ENCODE measurements at regions not wholly inside any gene's neighbourhood (a gene's known extent, or its start where the extent isn't known, plus 50 kb on each side); places are given as distances from the start of the nearest gene placed in this dataset.
"Not testable (repeated sequence)": the region's sequence is repeated elsewhere in the genome, so short reads cannot be mapped to it uniquely, and the experiment has no call there.

GRCh38 chr4:42767669-42768068 is 110.8 kb upstream of the ATP8A1 start:
- no peak for TF ChIP-seq CTCF (conservative IDR thresholded peaks at IDR 0.05)
- H3K36me3 Mint-ChIP-seq: no peaks in the 10 kb centered on the region
- no peak overlapping the region for H3K4me3 Mint-ChIP-seq
- no peak for DNase-seq (ENCODE audit: extremely low spot score, unreplicated experiment)
- H3K4me1 Mint-ChIP-seq (ENCODE audit: unreplicated experiment): no peaks in the 10 kb centered on the region
- no peaks in the 10 kb centered on the region for H3K27me3 Mint-ChIP-seq
- no peaks in the 10 kb centered on the region for H3K9me3 Mint-ChIP-seq
- no peak overlapping the region for H3K27ac Mint-ChIP-seq

GRCh38 chr4:42761804-42762203 is 104.9 kb upstream of the ATP8A1 start:
- no peak for DNase-seq (ENCODE audit: extremely low spot score, unreplicated experiment)
- H3K27ac Mint-ChIP-seq: no peak overlapping the region
- no peak for TF ChIP-seq CTCF (conservative IDR thresholded peaks at IDR 0.05)

GRCh38 chr4:42754965-42755364 is 98.1 kb upstream of the ATP8A1 start:
- not testable (repeated sequence) for H3K9me3 Mint-ChIP-seq; H3K36me3 Mint-ChIP-seq; H3K27ac Mint-ChIP-seq; H3K4me1 Mint-ChIP-seq (ENCODE audit: unreplicated experiment); DNase-seq (ENCODE audit: extremely low spot score, unreplicated experiment); H3K27me3 Mint-ChIP-seq; H3K4me3 Mint-ChIP-seq

More at GRCh38 chr4:42761804-42762203, 104.9 kb upstream of the ATP8A1 start:
- H3K36me3 Mint-ChIP-seq: no peaks in the 10 kb centered on the region
- no peak overlapping the region for H3K4me3 Mint-ChIP-seq
- no peaks in the 10 kb centered on the region for H3K4me1 Mint-ChIP-seq (ENCODE audit: unreplicated experiment)
- H3K27me3 Mint-ChIP-seq: no peaks in the 10 kb centered on the region
- no peaks in the 10 kb centered on the region for H3K9me3 Mint-ChIP-seq

- H3K4me1 Mint-ChIP-seq (ENCODE audit: unreplicated experiment): no peaks in the 10 kb centered on the region
- no peaks in the 10 kb centered on the region for H3K9me3 Mint-ChIP-seq
- DNase-seq (ENCODE audit: extremely low spot score, unreplicated experiment): no peak
- peaks cover 6% of the 10 kb centered on the region for H3K27me3 Mint-ChIP-seq
- no peak for TF ChIP-seq CTCF (conservative IDR thresholded peaks at IDR 0.05)
- H3K4me3 Mint-ChIP-seq: no peak overlapping the region
- no peak overlapping the region for H3K27ac Mint-ChIP-seq
- H3K36me3 Mint-ChIP-seq: no peaks in the 10 kb centered on the region
Observed at GRCh38 chr4:42751587-42751986, 94.7 kb upstream of the ATP8A1 start.

GRCh38 chr4:42750856-42751255 is 94.0 kb upstream of the ATP8A1 start:
- no peak for DNase-seq (ENCODE audit: extremely low spot score, unreplicated experiment)
- Mint-ChIP-seq H3K36me3 (no peaks in the 10 kb centered on the region), H3K27ac (no peak overlapping the region)

GRCh38 chr4:42750091-42750490 is 93.2 kb upstream of the ATP8A1 start:
- H3K27ac Mint-ChIP-seq: no peak overlapping the region
- H3K27me3 Mint-ChIP-seq: no peaks in the 10 kb centered on the region

More at GRCh38 chr4:42750856-42751255, 94.0 kb upstream of the ATP8A1 start:
- no peak overlapping the region for H3K4me3 Mint-ChIP-seq
- H3K9me3 Mint-ChIP-seq: no peaks in the 10 kb centered on the region
- peaks cover 3% of the 10 kb centered on the region for H3K27me3 Mint-ChIP-seq
- H3K4me1 Mint-ChIP-seq (ENCODE audit: unreplicated experiment): no peaks in the 10 kb centered on the region
- TF ChIP-seq CTCF (conservative IDR thresholded peaks at IDR 0.05): no peak

More at GRCh38 chr4:42750091-42750490, 93.2 kb upstream of the ATP8A1 start:
- H3K9me3 Mint-ChIP-seq: no peaks in the 10 kb centered on the region
- peak; percentile 42 for TF ChIP-seq CTCF (conservative IDR thresholded peaks at IDR 0.05)
- H3K36me3 Mint-ChIP-seq: no peaks in the 10 kb centered on the region
- no peak for DNase-seq (ENCODE audit: extremely low spot score, unreplicated experiment)
- no peak overlapping the region for H3K4me3 Mint-ChIP-seq
- no peaks in the 10 kb centered on the region for H3K4me1 Mint-ChIP-seq (ENCODE audit: unreplicated experiment)

Data from type B pancreatic cell (in vitro differentiated cells).